ENCODE measurements at regions not wholly inside any gene's neighbourhood (a gene's known extent, or its start where the extent isn't known, plus 50 kb on each side); places are given as distances from the start of the nearest gene placed in this dataset.

DNA sequence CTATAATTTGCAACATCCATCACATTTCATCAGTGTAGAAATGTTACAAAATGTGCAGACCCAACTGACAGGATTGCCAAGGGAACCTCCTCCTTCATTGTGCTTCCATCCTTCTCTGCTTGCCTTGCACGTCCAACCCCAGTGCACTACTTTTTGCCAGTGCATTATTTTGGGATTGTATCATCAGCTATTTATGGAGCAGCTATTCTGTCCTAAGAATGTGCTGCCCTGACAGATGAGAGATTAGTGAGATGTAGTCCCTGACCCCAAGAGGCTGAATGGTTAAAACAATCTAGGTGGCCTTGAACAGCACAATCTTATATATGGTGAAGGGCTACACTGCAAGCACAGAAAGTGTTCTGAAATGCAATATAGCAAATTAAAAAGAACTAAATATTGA is 935.8 kb downstream of the IGSF11 start:
- Histone ChIP-seq H3K27me3 (ENCODE audit: control insufficient read depth in 1 of 2, insufficient read depth in 1 of 2, low read length in 2 of 2) (no peaks in the 10 kb centered on the region), H2BK15ac (ENCODE audit: low read depth, poor library complexity, severe bottlenecking) (no peak overlapping the region), H4K91ac (ENCODE audit: low read length) (no peak overlapping the region), H3K4me3 (ENCODE audit: insufficient read depth in 1 of 2, low read depth in 1 of 2, low read length in 2 of 2) (no peak overlapping the region), H2AK5ac (ENCODE audit: low read length, severe bottlenecking) (no peak overlapping the region), H3K79me1 (replicated peaks; ENCODE audit: low read length, poor library complexity, severe bottlenecking) (no peaks in the 10 kb centered on the region), H3K14ac (ENCODE audit: low read length in 2 of 2) (no peak overlapping the region), H3K4me1 (ENCODE audit: control insufficient read depth, insufficient read depth, low read depth, low read length) (no peaks in the 10 kb centered on the region), H3K4me2 (ENCODE audit: low read length, poor library complexity, severe bottlenecking) (no peak overlapping the region), H3K36me3 (ENCODE audit: control insufficient read depth in 1 of 2, insufficient read depth in 2 of 2, low read depth in 1 of 2, low read length in 2 of 2) (no peaks in the 10 kb centered on the region), H4K8ac (ENCODE audit: low read length) (no peak overlapping the region), H3K9me3 (ENCODE audit: control insufficient read depth, low read length) (peaks cover 3% of the 10 kb centered on the region), H2BK5ac (ENCODE audit: low read depth, low read length, poor library complexity, severe bottlenecking) (no peak overlapping the region), H2AFZ (ENCODE audit: low read depth, low read length) (no peak overlapping the region), H3K4ac (ENCODE audit: low read depth in 1 of 2, low read length in 2 of 2) (no peak overlapping the region), H2BK120ac (ENCODE audit: low read depth, low read length) (no peak overlapping the region), H3K23ac (ENCODE audit: low read length in 2 of 2) (no peak overlapping the region), H3K9ac (ENCODE audit: low read length) (no peak overlapping the region), H3K27ac (ENCODE audit: low read length, poor library complexity, severe bottlenecking) (no peak overlapping the region), H2BK12ac (ENCODE audit: low read length in 2 of 2) (no peak overlapping the region), H3K18ac (ENCODE audit: low read depth in 1 of 2, low read length in 2 of 2) (no peak overlapping the region)
- no CpG with 5 or more reads among the region's 1 CpG for WGBS
- DNase-seq = no peak

DNA sequence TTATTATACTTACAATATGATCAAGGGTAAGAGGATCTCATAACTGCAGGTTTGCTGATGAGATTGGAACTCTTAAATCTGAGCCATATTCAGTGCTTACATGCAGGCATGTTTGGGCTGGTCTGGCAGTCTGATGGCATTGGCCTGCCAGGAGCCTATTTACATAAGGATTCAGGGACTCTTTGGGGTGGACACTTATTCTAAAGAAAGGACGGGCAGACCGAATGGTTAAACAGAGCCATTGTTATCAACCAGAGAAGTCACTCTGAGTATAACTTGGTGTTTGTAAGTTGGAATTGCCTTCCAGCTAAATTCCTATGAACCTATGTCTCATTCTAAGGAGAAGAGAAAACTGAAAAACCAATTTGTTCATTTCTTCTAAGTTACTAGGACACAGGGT is 932.8 kb downstream of the IGSF11 start:
- Histone ChIP-seq H3K27ac (ENCODE audit: low read length, poor library complexity, severe bottlenecking) (no peak overlapping the region), H3K9me3 (ENCODE audit: control insufficient read depth, low read length) (peaks cover 4% of the 10 kb centered on the region), H4K8ac (ENCODE audit: low read length) (no peak overlapping the region), H2BK120ac (ENCODE audit: low read depth, low read length) (no peak overlapping the region), H3K18ac (ENCODE audit: low read depth in 1 of 2, low read length in 2 of 2) (no peak overlapping the region), H3K36me3 (ENCODE audit: control insufficient read depth in 1 of 2, insufficient read depth in 2 of 2, low read depth in 1 of 2, low read length in 2 of 2) (no peaks in the 10 kb centered on the region), H2BK15ac (ENCODE audit: low read depth, poor library complexity, severe bottlenecking) (no peak overlapping the region), H2AK5ac (ENCODE audit: low read length, severe bottlenecking) (no peak overlapping the region), H3K4me2 (ENCODE audit: low read length, poor library complexity, severe bottlenecking) (no peak overlapping the region), H3K79me1 (replicated peaks; ENCODE audit: low read length, poor library complexity, severe bottlenecking) (no peaks in the 10 kb centered on the region), H3K9ac (ENCODE audit: low read length) (no peak overlapping the region), H2AFZ (ENCODE audit: low read depth, low read length) (no peak overlapping the region), H3K4me3 (ENCODE audit: insufficient read depth in 1 of 2, low read depth in 1 of 2, low read length in 2 of 2) (no peak overlapping the region), H3K4ac (ENCODE audit: low read depth in 1 of 2, low read length in 2 of 2) (no peak overlapping the region), H2BK12ac (ENCODE audit: low read length in 2 of 2) (no peak overlapping the region), H3K23ac (ENCODE audit: low read length in 2 of 2) (no peak overlapping the region), H3K4me1 (ENCODE audit: control insufficient read depth, insufficient read depth, low read depth, low read length) (no peaks in the 10 kb centered on the region), H3K27me3 (ENCODE audit: control insufficient read depth in 1 of 2, insufficient read depth in 1 of 2, low read length in 2 of 2) (no peaks in the 10 kb centered on the region), H2BK5ac (ENCODE audit: low read depth, low read length, poor library complexity, severe bottlenecking) (no peak overlapping the region), H3K14ac (ENCODE audit: low read length in 2 of 2) (no peak overlapping the region), H4K91ac (ENCODE audit: low read length) (no peak overlapping the region)
- no peak for DNase-seq
- 100% methylated on average over 2 of the region's 2 CpGs for WGBS

DNA sequence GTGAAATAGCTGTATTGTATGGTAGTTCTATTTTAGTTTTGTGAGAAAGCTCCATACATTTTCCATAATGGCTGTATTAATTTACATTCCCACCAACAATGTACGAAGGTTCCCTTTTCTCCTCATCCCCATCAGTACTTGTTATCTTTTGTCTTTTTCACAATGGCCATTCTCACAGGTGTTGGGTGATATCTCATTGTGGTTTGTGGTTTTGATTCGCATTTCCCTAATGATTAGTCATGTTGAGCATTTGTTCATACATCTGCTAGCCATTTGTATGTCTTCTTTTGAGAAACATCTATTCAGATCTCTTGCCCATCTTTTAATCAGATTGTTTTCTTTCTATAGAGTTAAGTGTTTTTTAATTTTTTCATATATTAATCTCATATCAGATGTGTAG is 931.9 kb downstream of the IGSF11 start:
- no peak for DNase-seq
- Histone ChIP-seq H4K91ac (ENCODE audit: low read length) (no peak overlapping the region), H3K9me3 (ENCODE audit: control insufficient read depth, low read length) (peaks cover 4% of the 10 kb centered on the region), H2BK5ac (ENCODE audit: low read depth, low read length, poor library complexity, severe bottlenecking) (no peak overlapping the region), H3K4me3 (ENCODE audit: insufficient read depth in 1 of 2, low read depth in 1 of 2, low read length in 2 of 2) (no peak overlapping the region), H2AFZ (ENCODE audit: low read depth, low read length) (no peak overlapping the region), H3K4ac (ENCODE audit: low read depth in 1 of 2, low read length in 2 of 2) (no peak overlapping the region), H4K8ac (ENCODE audit: low read length) (no peak overlapping the region), H3K23ac (ENCODE audit: low read length in 2 of 2) (no peak overlapping the region), H2BK120ac (ENCODE audit: low read depth, low read length) (no peak overlapping the region), H3K4me1 (ENCODE audit: control insufficient read depth, insufficient read depth, low read depth, low read length) (no peaks in the 10 kb centered on the region), H2BK15ac (ENCODE audit: low read depth, poor library complexity, severe bottlenecking) (no peak overlapping the region), H3K18ac (ENCODE audit: low read depth in 1 of 2, low read length in 2 of 2) (no peak overlapping the region), H3K9ac (ENCODE audit: low read length) (no peak overlapping the region), H2BK12ac (ENCODE audit: low read length in 2 of 2) (no peak overlapping the region), H2AK5ac (ENCODE audit: low read length, severe bottlenecking) (no peak overlapping the region), H3K79me1 (replicated peaks; ENCODE audit: low read length, poor library complexity, severe bottlenecking) (no peaks in the 10 kb centered on the region), H3K4me2 (ENCODE audit: low read length, poor library complexity, severe bottlenecking) (no peak overlapping the region), H3K36me3 (ENCODE audit: control insufficient read depth in 1 of 2, insufficient read depth in 2 of 2, low read depth in 1 of 2, low read length in 2 of 2) (no peaks in the 10 kb centered on the region), H3K14ac (ENCODE audit: low read length in 2 of 2) (no peak overlapping the region), H3K27me3 (ENCODE audit: control insufficient read depth in 1 of 2, insufficient read depth in 1 of 2, low read length in 2 of 2) (no peaks in the 10 kb centered on the region), H3K27ac (ENCODE audit: low read length, poor library complexity, severe bottlenecking) (no peak overlapping the region)
- WGBS = no CpG with 5 or more reads among the region's 2 CpGs

DNA sequence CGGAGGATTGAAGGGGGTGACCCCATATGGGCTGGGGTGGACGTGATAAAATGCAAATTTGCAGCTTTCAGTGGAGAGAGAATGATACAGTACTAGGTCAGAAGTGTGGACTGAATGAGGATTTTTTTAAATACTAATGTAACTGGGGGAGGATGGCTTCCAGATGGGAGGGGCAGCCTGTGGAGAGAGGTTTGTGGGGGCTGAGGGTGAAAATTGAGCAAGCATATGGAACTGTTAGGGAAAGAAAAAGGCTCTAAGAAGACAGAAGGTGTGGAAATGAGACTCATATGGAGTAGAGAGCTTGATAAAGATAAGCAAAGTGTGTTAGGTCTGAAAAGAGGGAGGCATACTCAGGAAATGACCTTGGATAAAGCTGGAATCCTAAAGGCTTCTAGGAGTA is 926.4 kb downstream of the IGSF11 start:
- H2BK15ac ChIP-seq (ENCODE audit: low read depth, poor library complexity, severe bottlenecking) = no peak overlapping the region
- no peak overlapping the region for H2AFZ ChIP-seq (ENCODE audit: low read depth, low read length)
- no peak for DNase-seq
- 53% methylated on average over 2 of the region's 2 CpGs for WGBS
- H3K4ac ChIP-seq (ENCODE audit: low read depth in 1 of 2, low read length in 2 of 2) = no peak overlapping the region
- H3K9ac ChIP-seq (ENCODE audit: low read length) = no peak overlapping the region
- H3K27me3 ChIP-seq (ENCODE audit: control insufficient read depth in 1 of 2, insufficient read depth in 1 of 2, low read length in 2 of 2) = no peaks in the 10 kb centered on the region
- no peak overlapping the region for H2BK12ac ChIP-seq (ENCODE audit: low read length in 2 of 2)
- H3K9me3 ChIP-seq (ENCODE audit: control insufficient read depth, low read length) = peaks cover 9% of the 10 kb centered on the region
- H2BK120ac ChIP-seq (ENCODE audit: low read depth, low read length) = no peak overlapping the region
- H3K4me3 ChIP-seq (ENCODE audit: insufficient read depth in 1 of 2, low read depth in 1 of 2, low read length in 2 of 2) = no peak overlapping the region
- H3K18ac ChIP-seq (ENCODE audit: low read depth in 1 of 2, low read length in 2 of 2) = no peak overlapping the region
- no peaks in the 10 kb centered on the region for H3K79me1 ChIP-seq (replicated peaks; ENCODE audit: low read length, poor library complexity, severe bottlenecking)
- no peak overlapping the region for H2AK5ac ChIP-seq (ENCODE audit: low read length, severe bottlenecking)
- H4K8ac ChIP-seq (ENCODE audit: low read length) = no peak overlapping the region
- H3K4me2 ChIP-seq (ENCODE audit: low read length, poor library complexity, severe bottlenecking) = peak overlapping the region; percentile 11
- H2BK5ac ChIP-seq (ENCODE audit: low read depth, low read length, poor library complexity, severe bottlenecking) = no peak overlapping the region
- H3K27ac ChIP-seq (ENCODE audit: low read length, poor library complexity, severe bottlenecking) = no peak overlapping the region
- H3K14ac ChIP-seq (ENCODE audit: low read length in 2 of 2) = no peak overlapping the region
- H3K4me1 ChIP-seq (ENCODE audit: control insufficient read depth, insufficient read depth, low read depth, low read length) = no peaks in the 10 kb centered on the region
- no peaks in the 10 kb centered on the region for H3K36me3 ChIP-seq (ENCODE audit: control insufficient read depth in 1 of 2, insufficient read depth in 2 of 2, low read depth in 1 of 2, low read length in 2 of 2)
- H4K91ac ChIP-seq (ENCODE audit: low read length) = no peak overlapping the region
- no peak overlapping the region for H3K23ac ChIP-seq (ENCODE audit: low read length in 2 of 2)

All from mesenchymal stem cell (in vitro differentiated cells and primary cell).